Pancreas (tissue), 10 donors: ENCODE measurements at regions not wholly inside any gene's neighbourhood (a gene's known extent, or its start where the extent isn't known, plus 50 kb on each side); places are given as distances from the start of the nearest gene placed in this dataset.

Experiments used
- ATAC-seq, 4 donors: fragments of 200-7000 bp; cut with Tn5 transposase; one replicate each; pipeline versions ENCODE4 v1.8.0 to v1.9.1; 2020; ENCODE audit warnings: mild to moderate bottlenecking in 4 of 4, moderate library complexity in 4 of 4
- DNase-seq, 6 donors: peaks; one replicate each; pipeline ENCODE4 v3.0.0-alpha.2; 2020
- FAIRE-seq: peaks from 2 replicates; lab custom pipeline; 2012; peaks lifted over from hg19 to GRCh38; lab: Jason Lieb, UNC
- H3K27ac ChIP-seq, 4 donors: fragments of 200-600 bp; sonication (generic); 1 replicate in 3 of 4; 2 replicates in 1 of 4; pipeline versions ENCODE4 v1.5.0 to v1.8.0; 2020
- H3K27me3 ChIP-seq, 4 donors: fragments of 200-600 bp; one replicate each; pipeline ENCODE4 v1.8.0; 2021
- H3K36me3 ChIP-seq, 3 donors: fragments of 200-600 bp; sonication (generic) in 1 of 3; one replicate each; pipeline versions ENCODE4 v1.5.0 to v1.8.0; 2020 to 2021
- H3K4me1 ChIP-seq, 3 donors: fragments of 200-600 bp; one replicate each; pipeline ENCODE4 v1.8.0; 2021
- H3K4me3 ChIP-seq, 4 donors: fragments of 200-600 bp; sonication (generic) in 2 of 4; one replicate each; pipeline versions ENCODE4 v1.5.0 to v1.8.0; 2020 to 2021
- H3K9me3 ChIP-seq, 4 donors: fragments of 200-600 bp; one replicate each; pipeline ENCODE4 v1.8.0; 2021
- WGBS, 2 donors: extraction: QIAGEN DNeasy Blood & Tissue Kit; methylation state at CpG; one replicate each; pipeline ENCODE4 v1.1.7; 2013; 5-methylcytosine and 5-hydroxymethylcytosine counted together
- intact Hi-C, 3 donors: fragments of 100-400 bp; cut with DNase I; formaldehyde crosslinking; loops; one replicate each; pipeline versions ENCODE4 v1.11.1 to v1.14.2; 2022
- TF ChIP-seq, protein P1 (sequence below), 4 donors: fragments of 200-600 bp; sonication (generic) in 3 of 4; IDR thresholded peaks; one replicate each; pipeline versions ENCODE4 v1.5.0 to v1.8.0; 2021; ENCODE audit warnings: antibody characterized with exemption in 4 of 4
- donor health status: healthy with polysubstance abuse.
- donor health status: DM: no; HTN: no; CAD: no; lungs with moderate emphysema.
- donor health status: DM: no; HTN: no; CAD: no.
- donor health status: control.
- donor health status: control.
- donor health status: Bipolar disorder and iron deficiency.
- donor health status: DM: yes; HTN: yes; CAD: no.
- donor health status: DM: no; HTN: no; CAD: no.
- donor health status: DM: no; HTN: no; CAD: no.
- donor health status: DM: yes; HTN: yes; CAD: no.

DNA sequence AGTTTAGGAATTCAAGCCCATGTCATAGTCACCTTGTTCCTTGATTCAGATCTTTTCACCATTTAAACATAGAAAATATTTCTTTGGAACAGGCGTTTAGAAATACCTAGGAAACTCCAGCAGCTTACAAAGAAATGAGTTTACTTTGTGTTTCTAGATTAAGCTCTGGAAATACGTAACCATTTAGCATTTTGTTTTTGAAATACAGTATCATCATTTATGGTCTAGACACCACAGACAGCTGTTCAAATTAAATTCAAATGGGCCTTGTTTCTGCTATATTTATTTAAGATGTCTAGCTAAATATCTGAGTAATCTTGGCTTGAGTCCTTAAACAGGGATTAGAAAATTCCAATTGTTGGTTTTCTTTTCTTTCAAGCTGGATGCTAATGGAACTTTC, 228.5 kb downstream of the NDFIP2 start:
- TF ChIP-seq, protein P1, sequence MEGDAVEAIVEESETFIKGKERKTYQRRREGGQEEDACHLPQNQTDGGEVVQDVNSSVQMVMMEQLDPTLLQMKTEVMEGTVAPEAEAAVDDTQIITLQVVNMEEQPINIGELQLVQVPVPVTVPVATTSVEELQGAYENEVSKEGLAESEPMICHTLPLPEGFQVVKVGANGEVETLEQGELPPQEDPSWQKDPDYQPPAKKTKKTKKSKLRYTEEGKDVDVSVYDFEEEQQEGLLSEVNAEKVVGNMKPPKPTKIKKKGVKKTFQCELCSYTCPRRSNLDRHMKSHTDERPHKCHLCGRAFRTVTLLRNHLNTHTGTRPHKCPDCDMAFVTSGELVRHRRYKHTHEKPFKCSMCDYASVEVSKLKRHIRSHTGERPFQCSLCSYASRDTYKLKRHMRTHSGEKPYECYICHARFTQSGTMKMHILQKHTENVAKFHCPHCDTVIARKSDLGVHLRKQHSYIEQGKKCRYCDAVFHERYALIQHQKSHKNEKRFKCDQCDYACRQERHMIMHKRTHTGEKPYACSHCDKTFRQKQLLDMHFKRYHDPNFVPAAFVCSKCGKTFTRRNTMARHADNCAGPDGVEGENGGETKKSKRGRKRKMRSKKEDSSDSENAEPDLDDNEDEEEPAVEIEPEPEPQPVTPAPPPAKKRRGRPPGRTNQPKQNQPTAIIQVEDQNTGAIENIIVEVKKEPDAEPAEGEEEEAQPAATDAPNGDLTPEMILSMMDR (IDR thresholded peaks at IDR 0.05): no peak
- Histone ChIP-seq H3K27me3 (no peaks in the 10 kb centered on the region), H3K4me3 (no peak overlapping the region), H3K9me3 (no peaks in the 10 kb centered on the region), H3K4me1 (no peaks in the 10 kb centered on the region), H3K27ac (no peak overlapping the region), H3K36me3 (no peaks in the 10 kb centered on the region)
- intact Hi-C loops: no loop called here
- WGBS, 2 donors: 65 to 74% methylated on average over 2 of the region's 2 CpGs
- FAIRE-seq (no peak), DNase-seq (no peak), ATAC-seq (no peak)

DNA sequence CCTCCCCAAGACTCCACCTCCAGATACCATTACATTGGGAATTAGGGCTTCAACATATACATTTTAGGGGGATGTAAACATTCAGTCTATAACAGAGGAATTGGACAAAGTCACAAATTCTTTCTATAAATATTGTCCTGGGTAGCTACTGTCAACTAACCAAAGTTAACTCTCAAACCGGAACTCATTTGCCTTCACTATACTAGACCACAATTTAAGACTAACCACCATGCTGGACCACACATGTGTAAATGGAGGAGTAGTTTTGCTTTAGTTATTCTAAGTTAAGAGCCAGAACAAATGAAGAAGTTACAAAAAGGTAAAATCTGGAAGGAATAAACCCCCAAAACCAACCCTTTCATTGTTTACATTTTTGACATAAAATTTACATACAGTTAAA, 222.8 kb downstream of the NDFIP2 start:
- TF ChIP-seq, protein P1 (IDR thresholded peaks at IDR 0.05): no peak
- FAIRE-seq: no peak
- Histone ChIP-seq H3K9me3 (no peaks in the 10 kb centered on the region), H3K36me3 (no peaks in the 10 kb centered on the region), H3K4me3 (no peak overlapping the region), H3K4me1 (no peaks in the 10 kb centered on the region), H3K27ac (no peak overlapping the region), H3K27me3 (no peaks in the 10 kb centered on the region)
- no peak for ATAC-seq
- no peak for DNase-seq
- intact Hi-C loops: no loop called here
- 95% methylated on average over 1 of the region's 1 CpG for WGBS, 2 donors

DNA sequence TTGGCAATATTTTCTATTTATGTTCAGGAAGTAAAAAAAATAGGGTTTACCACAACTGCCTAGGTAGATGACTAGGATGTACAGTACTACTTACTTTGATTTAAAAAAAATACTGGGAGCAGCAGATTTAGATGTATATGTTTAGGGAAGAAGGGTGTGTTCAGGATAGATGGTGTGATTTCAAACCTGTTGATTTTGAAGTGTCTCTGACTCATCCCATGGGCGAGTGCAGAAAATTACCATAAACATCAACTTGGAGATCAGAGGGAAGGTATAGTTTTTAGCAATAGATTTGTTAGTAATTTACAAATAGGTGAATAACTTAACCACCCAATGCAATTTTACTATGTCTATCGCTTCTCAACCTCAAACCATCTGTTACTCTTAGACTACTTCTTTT, 214.8 kb downstream of the NDFIP2 start:
- Histone ChIP-seq H3K4me1 (no peaks in the 10 kb centered on the region), H3K4me3 (no peak overlapping the region), H3K27me3 (no peaks in the 10 kb centered on the region), H3K27ac (no peak overlapping the region), H3K36me3 (no peaks in the 10 kb centered on the region), H3K9me3 (no peaks in the 10 kb centered on the region)
- WGBS, 2 donors: 91 to 95% methylated on average over 2 of the region's 2 CpGs
- TF ChIP-seq, protein P1 (IDR thresholded peaks at IDR 0.05): no peak
- FAIRE-seq (no peak), DNase-seq (no peak), ATAC-seq (no peak)
- intact Hi-C loops: no loop called here

DNA sequence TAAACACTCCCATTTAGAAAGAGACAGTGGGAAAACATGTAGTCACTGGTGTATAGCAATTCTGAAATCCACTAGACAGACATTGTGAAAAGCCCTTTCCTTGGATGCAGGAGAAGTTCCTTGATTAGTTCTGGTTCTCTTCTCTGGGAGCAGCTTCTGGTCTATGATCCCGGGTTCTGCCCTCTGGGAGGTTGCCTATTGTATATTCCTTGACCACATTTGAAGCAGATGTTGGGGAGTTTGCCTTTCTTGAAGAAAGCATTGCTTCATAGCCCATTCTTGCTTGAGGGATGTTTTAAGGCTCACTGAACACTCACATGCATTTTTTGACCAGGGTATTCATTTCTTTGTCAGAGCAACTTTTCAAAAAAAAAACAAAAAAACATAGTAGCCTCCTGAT, 211.9 kb downstream of the NDFIP2 start:
- 81 to 85% methylated on average over 1 of the region's 1 CpG for WGBS, 2 donors
- FAIRE-seq (no peak), DNase-seq (no peak), ATAC-seq (no peak)
- Histone ChIP-seq H3K36me3 (no peaks in the 10 kb centered on the region), H3K4me1 (no peaks in the 10 kb centered on the region), H3K4me3 (no peak overlapping the region), H3K9me3 (no peaks in the 10 kb centered on the region), H3K27ac (no peak overlapping the region), H3K27me3 (no peaks in the 10 kb centered on the region)
- TF ChIP-seq, protein P1 (IDR thresholded peaks at IDR 0.05): no peak
- intact Hi-C loops: no loop called here

DNA sequence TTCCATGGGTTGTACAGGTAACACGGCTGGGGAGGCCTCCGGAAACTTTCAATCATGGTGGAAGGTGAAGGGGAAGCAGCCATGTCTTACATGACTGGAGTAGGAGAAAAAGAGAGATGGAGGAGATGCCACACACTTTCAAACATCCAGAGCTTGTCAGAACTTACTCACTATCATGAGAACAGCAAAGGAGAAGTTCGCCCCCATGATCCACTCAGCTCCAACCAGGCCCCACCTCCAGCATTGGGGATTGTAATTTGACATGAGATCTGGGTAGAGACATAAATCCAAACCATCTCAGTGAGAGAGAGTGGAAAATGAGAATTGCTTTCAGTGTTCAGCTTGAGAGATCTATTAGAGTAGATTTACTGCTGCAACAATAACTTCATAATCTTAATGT, 210.9 kb downstream of the NDFIP2 start:
- DNase-seq (no peak), ATAC-seq (no peak), FAIRE-seq (no peak)
- H3K27me3 ChIP-seq: no peaks in the 10 kb centered on the region
- 89 to 90% methylated on average over 3 of the region's 3 CpGs for WGBS, 2 donors
- H3K4me1 ChIP-seq: no peaks in the 10 kb centered on the region
- intact Hi-C loops: no loop called here
- H3K36me3 ChIP-seq: no peaks in the 10 kb centered on the region
- TF ChIP-seq, protein P1 (IDR thresholded peaks at IDR 0.05): no peak
- no peak overlapping the region for H3K4me3 ChIP-seq
- no peak overlapping the region for H3K27ac ChIP-seq
- no peaks in the 10 kb centered on the region for H3K9me3 ChIP-seq
